ENCODE measurements at regions not wholly inside any gene's neighbourhood (a gene's known extent, or its start where the extent isn't known, plus 50 kb on each side); places are given as distances from the start of the nearest gene placed in this dataset.

DNA sequence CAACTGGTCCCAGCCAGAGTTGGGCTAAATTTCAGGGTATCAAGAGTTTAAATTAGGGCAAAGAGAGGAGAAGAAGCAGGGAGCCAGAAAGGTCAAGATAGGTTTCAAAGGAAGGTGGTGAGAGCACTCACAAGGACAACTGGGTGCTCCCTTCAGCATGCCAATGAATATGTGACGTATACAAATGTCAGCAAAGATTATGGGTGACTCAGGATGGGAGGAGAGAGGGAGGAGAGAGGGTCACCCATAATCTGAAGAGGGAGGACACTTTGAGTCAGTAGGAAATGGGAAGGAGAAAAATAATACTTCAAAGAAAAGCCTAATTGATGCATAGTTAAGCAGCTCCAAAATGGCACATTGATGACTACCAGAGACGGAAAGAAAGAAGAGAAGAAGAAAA lies 53.1 kb upstream of the ABCA12 start:
- Mint-ChIP-seq H3K36me3 (no peaks in the 10 kb centered on the region), H3K4me3 (no peak overlapping the region), H3K9me3 (peaks cover 5% of the 10 kb centered on the region), H3K4me1 (ENCODE audit: low read depth in 2 of 2) (no peaks in the 10 kb centered on the region), H3K27ac (no peak overlapping the region), H3K27me3 (peaks cover 2 to 16% of the 10 kb centered on the region in 2 donors)
- DNase-seq (ENCODE audit: low spot score) (no peak), ATAC-seq (no peak)

DNA sequence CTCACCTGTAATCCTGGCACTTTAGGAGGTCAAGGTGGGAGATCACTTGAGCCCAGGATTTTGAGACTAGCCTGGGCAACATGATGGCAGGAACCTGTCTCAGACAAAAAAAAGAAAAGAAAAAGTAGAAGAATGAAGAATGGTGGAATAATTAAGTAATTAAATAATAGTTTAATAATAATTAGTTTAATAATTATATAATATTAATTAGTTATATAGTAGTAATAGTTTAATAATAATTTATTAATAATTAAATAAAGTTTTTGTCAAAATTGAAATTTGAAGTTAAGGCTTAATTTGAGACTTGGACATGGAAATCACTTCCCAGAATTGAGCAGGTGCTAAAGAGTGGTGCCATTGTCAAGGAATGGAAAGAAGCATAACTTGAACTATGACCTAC lies 52.2 kb upstream of the ABCA12 start:
- H3K36me3 Mint-ChIP-seq = no peaks in the 10 kb centered on the region
- no peak for DNase-seq (ENCODE audit: low spot score)
- no peak overlapping the region for H3K27ac Mint-ChIP-seq
- H3K27me3 Mint-ChIP-seq = peaks cover 2 to 18% of the 10 kb centered on the region in 2 donors
- ATAC-seq = no peak
- peaks cover 5% of the 10 kb centered on the region for H3K9me3 Mint-ChIP-seq
- no peaks in the 10 kb centered on the region for H3K4me1 Mint-ChIP-seq (ENCODE audit: low read depth in 2 of 2)
- H3K4me3 Mint-ChIP-seq = no peak overlapping the region

DNA sequence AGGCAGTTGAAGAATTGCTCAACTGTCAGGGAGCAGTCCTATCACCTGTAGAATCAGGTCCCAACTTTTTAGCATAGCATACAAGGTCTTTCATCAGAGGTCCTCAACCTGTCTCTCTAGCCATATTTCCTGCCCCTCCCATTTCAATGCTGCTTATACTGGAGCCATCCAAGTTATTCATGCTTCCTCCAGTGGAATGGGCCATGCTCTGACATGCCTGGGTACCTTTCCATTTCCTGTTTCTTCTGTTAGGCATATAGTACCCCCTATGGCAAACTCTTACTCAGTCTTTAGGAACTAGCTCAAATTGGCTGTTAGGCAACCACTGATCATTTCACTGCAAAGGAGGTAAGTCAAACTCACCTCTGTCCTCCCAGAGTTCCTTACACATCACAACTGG lies 51.0 kb upstream of the ABCA12 start:
- Mint-ChIP-seq H3K27me3 (peaks cover 2 to 21% of the 10 kb centered on the region in 2 donors), H3K9me3 (peaks cover 8% of the 10 kb centered on the region), H3K36me3 (no peaks in the 10 kb centered on the region), H3K27ac (no peak overlapping the region), H3K4me1 (ENCODE audit: low read depth in 2 of 2) (no peaks in the 10 kb centered on the region), H3K4me3 (no peak overlapping the region)
- ATAC-seq = no peak
- DNase-seq (ENCODE audit: low spot score) = no peak
